IMR-90 (cell line): ENCODE measurements at regions not wholly inside any gene's neighbourhood (a gene's known extent, or its start where the extent isn't known, plus 50 kb on each side); places are given as distances from the start of the nearest gene placed in this dataset.

Experiments
- ATAC-seq: fragments of 200-7000 bp; cut with Tn5 transposase; 2 replicates; pipeline ENCODE4 v1.9.1; 2020; ENCODE audit warnings: low read depth, mild to moderate bottlenecking, moderate library complexity
- BruUV-seq: library from RNA; stranded (reverse); fragments of 400-500 nt; replicated peaks from 2 replicates; lab custom pipeline; 2021; lab: Mats Ljungman, UMichigan
- CTCF ChIA-PET: fragments of 300-600 bp; formaldehyde crosslinking; extraction: SDS; loops from one replicate; lab custom pipeline; 2021; ENCODE audit warnings: antibody characterized with exemption; lab: Yijun Ruan, JAX
- POLR2A ChIA-PET: fragments of 300-600 bp; sonication (Branson Sonifier 250); formaldehyde crosslinking; loops from one replicate; lab custom pipeline; 2022; ENCODE audit warnings: antibody characterized with exemption; ENCODE audit not compliant: unreplicated experiment; lab: Charles Lee
- DNase-seq: peaks from one replicate; pipeline ENCODE4 v3.0.0; 2013
- H2AFZ ChIP-seq: replicated peaks from 2 replicates; pipeline ENCODE3; 2013; ENCODE audit warnings: low read length, mild to moderate bottlenecking; ENCODE audit not compliant: poor library complexity
- H2AK5ac ChIP-seq: 2 replicates; pipeline ENCODE4 v1.6.1; 2013; ENCODE audit warnings: low read depth, low read length, inconsistent platforms
- H2AK9ac ChIP-seq: replicated peaks from 2 replicates; pipeline ENCODE3; 2013; ENCODE audit warnings: mild to moderate bottlenecking, low read depth, low read length, moderate library complexity; ENCODE audit not compliant: poor library complexity
- H2BK120ac ChIP-seq: 2 replicates; pipeline ENCODE4 v1.6.1; 2013; ENCODE audit warnings: low read depth, low read length, inconsistent platforms
- H2BK15ac ChIP-seq: 3 replicates; pipeline ENCODE4 v1.6.1; 2013; ENCODE audit warnings: low read depth, low read length, inconsistent platforms
- H2BK20ac ChIP-seq: 2 replicates; pipeline ENCODE4 v1.6.1; 2013; ENCODE audit warnings: low read depth, mild to moderate bottlenecking, inconsistent platforms, low read length, moderate library complexity
- H2BK5ac ChIP-seq: 2 replicates; pipeline ENCODE4 v1.6.1; 2013; ENCODE audit warnings: mild to moderate bottlenecking, low read depth, low read length, inconsistent platforms; ENCODE audit not compliant: poor library complexity, severe bottlenecking
- H3K14ac ChIP-seq: replicated peaks from 2 replicates; pipeline ENCODE4 v1.6.1; 2013; ENCODE audit warnings: low read depth, low read length, inconsistent platforms
- H3K18ac ChIP-seq: 2 replicates; pipeline ENCODE4 v1.6.1; 2013; ENCODE audit warnings: low read depth, low read length, control low read depth
- H3K23ac ChIP-seq: 2 replicates; pipeline ENCODE4 v1.6.1; 2013; ENCODE audit warnings: low read depth, low read length, inconsistent platforms
- H3K27ac ChIP-seq: 2 replicates; pipeline ENCODE4 v1.5.1; 2013; ENCODE audit warnings: mild to moderate bottlenecking, control low read depth, low read length; ENCODE audit not compliant: insufficient read depth
- H3K27me3 ChIP-seq: 2 replicates; pipeline ENCODE4 v1.6.1; 2013; ENCODE audit warnings: low read length; ENCODE audit not compliant: control insufficient read depth, insufficient read depth
- H3K36me3 ChIP-seq: 2 replicates; pipeline ENCODE4 v1.6.1; 2013; ENCODE audit warnings: low read length, mixed read lengths; ENCODE audit not compliant: control insufficient read depth, insufficient read depth
- H3K4ac ChIP-seq: 2 replicates; pipeline ENCODE4 v1.6.1; 2013; ENCODE audit warnings: low read depth, low read length, inconsistent platforms
- H3K4me1 ChIP-seq: 2 replicates; pipeline ENCODE4 v1.6.1; 2013; ENCODE audit warnings: low read length, mixed read lengths; ENCODE audit not compliant: control insufficient read depth, insufficient read depth
- H3K4me2 ChIP-seq: 2 replicates; pipeline ENCODE4 v1.6.1; 2013; ENCODE audit warnings: low read depth, mild to moderate bottlenecking, control low read depth, low read length, moderate library complexity
- H3K4me3 ChIP-seq: 2 replicates; pipeline ENCODE4 v1.5.1; 2013; ENCODE audit warnings: low read depth, mild to moderate bottlenecking, control low read depth, low read length, moderate library complexity; ENCODE audit not compliant: insufficient read depth
- H3K56ac ChIP-seq: 2 replicates; pipeline ENCODE4 v1.6.1; 2013; ENCODE audit warnings: low read length, inconsistent platforms; ENCODE audit not compliant: insufficient read depth; ENCODE audit errors: extremely low read depth
- H3K79me1 ChIP-seq, 2 experiments: 2 replicates each; pipeline ENCODE4 v1.6.1; 2013; ENCODE audit warnings: low read length in 2 of 2, inconsistent platforms in 1 of 2, low read depth in 1 of 2
- H3K9ac ChIP-seq: 2 replicates; pipeline ENCODE4 v1.6.1; 2013; ENCODE audit warnings: low read depth, low read length, control low read depth
- H3K9me1 ChIP-seq: 2 replicates; pipeline ENCODE4 v1.6.1; 2013; ENCODE audit warnings: low read length, inconsistent platforms; ENCODE audit not compliant: insufficient read depth
- H3K9me3 ChIP-seq: 2 replicates; pipeline ENCODE4 v1.6.1; 2013; ENCODE audit warnings: low read length; ENCODE audit not compliant: control insufficient read depth, insufficient read depth
- H4K20me1 ChIP-seq: 2 replicates; pipeline ENCODE4 v1.6.1; 2013; ENCODE audit warnings: low read length, inconsistent platforms; ENCODE audit not compliant: insufficient read depth
- H4K5ac ChIP-seq: 2 replicates; pipeline ENCODE4 v1.6.1; 2013; ENCODE audit warnings: mild to moderate bottlenecking, low read depth, low read length, control low read depth
- H4K8ac ChIP-seq, 2 experiments: 2 replicates each; pipeline ENCODE4 v1.6.1; 2013; ENCODE audit warnings: low read depth in 2 of 2, low read length in 2 of 2, control low read depth in 1 of 2, inconsistent platforms in 1 of 2
- H4K91ac ChIP-seq: 2 replicates; pipeline ENCODE4 v1.6.1; 2013; ENCODE audit warnings: low read depth, low read length, inconsistent platforms; ENCODE audit not compliant: insufficient read depth
- BHLHE40 ChIP-seq: fragments of 150-350 bp; IDR thresholded peaks from 2 replicates; pipeline ENCODE4 v1.6.1; 2016; ENCODE audit warnings: mild to moderate bottlenecking, low read depth, low read length
- CEBPB ChIP-seq: IDR thresholded peaks from 2 replicates; pipeline ENCODE4 v1.6.1; 2012; ENCODE audit warnings: low read depth, low read length, improper control_type of control experiment
- CHD1 ChIP-seq: IDR thresholded peaks from 2 replicates; pipeline ENCODE4 v1.6.1; 2012; ENCODE audit warnings: low read depth, low read length, improper control_type of control experiment
- CTCF ChIP-seq: conservative IDR thresholded peaks from 2 replicates; pipeline ENCODE4 v1.5.1; 2012; ENCODE audit warnings: mild to moderate bottlenecking, low read depth, low read length, improper control_type of control experiment
- ELK1 ChIP-seq: fragments of 150-350 bp; IDR thresholded peaks from 2 replicates; pipeline ENCODE4 v1.6.1; 2016; ENCODE audit warnings: low read depth, mild to moderate bottlenecking, low read length, moderate library complexity, borderline replicate concordance
- FOS ChIP-seq: fragments of 150-350 bp; IDR thresholded peaks from 2 replicates; pipeline ENCODE4 v1.6.1; 2016; ENCODE audit warnings: low read depth, low read length
- MAFK ChIP-seq: IDR thresholded peaks from 2 replicates; pipeline ENCODE4 v1.6.1; 2012; ENCODE audit warnings: low read depth, low read length, improper control_type of control experiment
- MAZ ChIP-seq: IDR thresholded peaks from 2 replicates; pipeline ENCODE4 v1.6.1; 2012; ENCODE audit warnings: low read depth, mild to moderate bottlenecking, low read length, improper control_type of control experiment, moderate library complexity, borderline replicate concordance
- MXI1 ChIP-seq: IDR thresholded peaks from 2 replicates; pipeline ENCODE4 v1.6.1; 2012; ENCODE audit warnings: low read depth, mild to moderate bottlenecking, low read length, moderate library complexity, borderline replicate concordance
- NFE2L2 ChIP-seq: fragments of 150-350 bp; IDR thresholded peaks from 2 replicates; pipeline ENCODE4 v1.6.1; 2016; ENCODE audit warnings: low read depth, mild to moderate bottlenecking, low read length
- POLR2A ChIP-seq: IDR thresholded peaks from 2 replicates; pipeline ENCODE4 v1.6.1; 2012; ENCODE audit warnings: mild to moderate bottlenecking, low read depth, low read length
- RAD21 ChIP-seq: IDR thresholded peaks from 2 replicates; pipeline ENCODE4 v1.6.1; 2012; ENCODE audit warnings: low read length, improper control_type of control experiment
- RCOR1 ChIP-seq: IDR thresholded peaks from 2 replicates; pipeline ENCODE4 v1.6.1; 2012; ENCODE audit warnings: mild to moderate bottlenecking, low read length, improper control_type of control experiment; ENCODE audit not compliant: insufficient replicate concordance
- RFX5 ChIP-seq: IDR thresholded peaks from 2 replicates; pipeline ENCODE4 v1.8.0; 2012; ENCODE audit warnings: low read depth, mild to moderate bottlenecking, low read length, moderate library complexity
- SMC3 ChIP-seq: fragments of 150-350 bp; IDR thresholded peaks from 2 replicates; pipeline ENCODE4 v1.6.1; 2016; ENCODE audit warnings: low read depth, mild to moderate bottlenecking, antibody characterized with exemption, low read length, moderate library complexity
- USF2 ChIP-seq: fragments of 150-350 bp; IDR thresholded peaks from 2 replicates; pipeline ENCODE4 v1.6.1; 2017; ENCODE audit warnings: mild to moderate bottlenecking, antibody characterized with exemption, low read length, low read depth
- WGBS, 2 experiments: methylation state at CpG; one replicate each; pipeline versions ENCODE4 v1.1.5 to v1.1.7; 2013; ENCODE audit warnings: missing lambda C conversion rate in 2 of 2; ENCODE audit not compliant: insufficient read length in 1 of 2; ENCODE audit errors: extremely low coverage in 2 of 2; 5-methylcytosine and 5-hydroxymethylcytosine counted together
- dilution Hi-C: fragments of 300-500 bp; cut with HindIII; formaldehyde crosslinking; loops from one replicate; pipeline ENCODE4 v1.14.3; 2018; ENCODE audit warnings: low sequenced_read_pairs; ENCODE audit not compliant: unreplicated experiment
- in situ Hi-C: fragments of 300-500 bp; cut with MboI; formaldehyde crosslinking; loops from 3 replicates; pipeline ENCODE4 v1.14.3; 2019; ENCODE audit warnings: low sequenced_read_pairs, inconsistent platforms, mixed read lengths
- intact Hi-C: fragments of 100-400 bp; cut with micrococcal nuclease; formaldehyde crosslinking; loops from 2 replicates; pipeline ENCODE4 v1.10.0; 2022

- Histone ChIP-seq H3K27me3 (no peaks in the 10 kb centered on the region), H3K4ac (no peak overlapping the region), H2AK9ac (no peak overlapping the region), H3K14ac (no peak overlapping the region), H4K91ac (no peak overlapping the region), H3K4me1 (peaks cover 2% of the 10 kb centered on the region; the same call in 1 of the 2 replicates), H2BK120ac (no peak overlapping the region), H4K5ac (no peak overlapping the region), H3K9me3 (no peaks in the 10 kb centered on the region), H2BK20ac (no peak overlapping the region), H3K56ac (no peak overlapping the region), H2AFZ (no peak overlapping the region), H4K20me1 (no peaks in the 10 kb centered on the region), H3K27ac (no peak overlapping the region), H3K9me1 (no peaks in the 10 kb centered on the region), H3K18ac (no peak overlapping the region; the same call in 1 of the 2 replicates), H3K4me2 (no peak overlapping the region), H3K23ac (no peak overlapping the region), H2BK15ac (no peak overlapping the region), H4K8ac (no peak overlapping the region), H3K4me3 (no peak overlapping the region), H2AK5ac (no peak overlapping the region), H3K79me1 (no peaks in the 10 kb centered on the region), H3K36me3 (no peaks in the 10 kb centered on the region), H3K9ac (no peak overlapping the region), H2BK5ac (no peak overlapping the region)
- no peak for ATAC-seq
- CTCF ChIA-PET, result interaction anchor here (0.6 kb wide), 2 partner anchors 11 to 492 kb away, joined by 3 read pairs; no protein-coding TSS in a partner anchor
- intact Hi-C loops (no loop called here), in situ Hi-C loops (no loop called here), dilution Hi-C loops (no loop called here)
- WGBS, 2 experiments, result no CpG with 5 or more reads among the region's 2 CpGs
- no TSS peak for BruUV-seq
- TF ChIP-seq POLR2A (no peak), CHD1 (no peak), CEBPB (no peak), FOS (no peak), RCOR1 (no peak), NFE2L2 (no peak), RFX5 (no peak), MAZ (no peak), BHLHE40 (no peak), SMC3 (no peak), ELK1 (no peak), RAD21 (no peak), USF2 (no peak), CTCF (no peak), MXI1 (no peak), MAFK (no peak)
- no peak for DNase-seq
- POLR2A ChIA-PET, result no interaction called here
Observed at GRCh38 chr7:124261710-124262109, 228.8 kb upstream of the TMEM229A start.
